ENCODE measurements at regions not wholly inside any gene's neighbourhood (a gene's known extent, or its start where the extent isn't known, plus 50 kb on each side); places are given as distances from the start of the nearest gene placed in this dataset.

DNA sequence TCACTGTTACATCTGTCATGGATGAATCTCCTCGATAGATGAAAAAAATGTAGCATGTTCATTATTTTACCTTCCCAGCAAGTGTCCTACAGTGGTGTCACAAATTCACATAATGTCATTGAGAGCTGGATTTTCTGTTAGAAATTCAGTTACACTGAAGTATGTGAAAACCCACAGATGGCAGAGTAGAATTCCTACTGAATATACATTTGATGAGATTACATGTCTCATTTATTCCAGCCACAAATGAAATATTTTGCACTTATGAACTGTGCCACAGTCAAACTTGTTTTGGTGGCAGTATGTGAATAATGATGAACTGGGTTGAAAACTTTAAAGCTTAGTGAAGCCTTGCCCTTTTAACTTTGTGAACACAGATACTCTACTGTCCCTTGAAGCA lies 301.9 kb upstream of the DPYD start:
- intact Hi-C loops (cut with DNase I) = no loop called here
- DNase-seq = no peak

DNA sequence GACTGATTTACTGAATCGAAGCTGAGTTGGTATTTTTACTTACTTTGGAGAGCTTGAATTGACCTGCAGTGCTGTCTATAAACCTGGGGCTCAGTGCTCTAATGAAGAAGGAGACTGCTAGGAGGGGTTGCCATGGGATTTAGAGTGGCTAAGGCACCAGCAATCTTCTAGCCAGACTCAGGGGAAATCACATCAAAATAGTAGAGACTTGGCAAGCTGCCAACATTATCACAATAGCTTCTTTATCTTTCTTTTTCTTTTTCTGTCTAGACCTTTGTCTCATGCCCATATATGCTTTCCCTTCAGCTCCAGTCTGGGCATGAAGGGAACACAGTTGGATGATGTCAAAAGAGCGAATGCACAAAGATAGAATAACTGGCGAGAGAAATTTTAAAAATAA lies 301.1 kb upstream of the DPYD start:
- intact Hi-C loops (cut with DNase I) = no loop called here
- DNase-seq = no peak

DNA sequence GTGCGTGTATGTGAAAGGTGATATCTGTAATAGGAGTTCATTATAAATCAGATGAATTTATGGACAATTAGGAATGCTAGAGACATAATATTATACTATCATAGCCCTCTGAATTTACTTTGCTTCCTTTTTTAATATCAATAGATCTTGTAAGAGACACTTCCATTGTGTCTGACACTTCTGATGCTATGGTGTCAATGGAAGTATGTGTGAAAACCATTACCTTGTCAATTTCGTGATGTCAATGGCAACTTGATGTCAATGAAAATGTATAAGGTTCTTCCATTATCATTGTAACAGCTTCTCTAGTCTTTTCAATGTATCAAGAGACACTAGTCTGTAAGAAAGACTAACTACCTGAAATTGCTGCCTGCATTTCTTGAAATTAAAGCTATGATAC lies 296.8 kb upstream of the DPYD start:
- DNase-seq = no peak
- intact Hi-C loops (cut with DNase I) = no loop called here

DNA sequence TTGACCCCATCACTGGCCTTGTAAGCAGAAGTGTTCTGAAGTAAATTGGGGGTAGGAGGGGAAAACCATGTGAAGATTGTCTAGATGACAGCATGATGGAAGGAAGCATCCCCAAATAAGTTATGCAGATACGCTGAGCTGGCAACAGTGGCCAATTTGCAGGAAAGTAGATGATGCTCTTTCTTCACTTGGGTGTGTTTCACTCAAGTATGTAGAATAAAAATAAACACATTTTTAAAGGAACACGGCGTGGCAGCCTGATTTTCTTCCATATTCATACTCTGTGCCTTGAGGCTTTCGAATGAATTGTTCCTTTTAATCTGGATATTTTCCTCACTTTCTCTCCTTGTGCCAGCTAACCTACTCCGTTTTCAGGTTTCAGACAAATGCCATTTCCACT lies 295.5 kb upstream of the DPYD start:
- DNase-seq = no peak
- intact Hi-C loops (cut with DNase I) = no loop called here

DNA sequence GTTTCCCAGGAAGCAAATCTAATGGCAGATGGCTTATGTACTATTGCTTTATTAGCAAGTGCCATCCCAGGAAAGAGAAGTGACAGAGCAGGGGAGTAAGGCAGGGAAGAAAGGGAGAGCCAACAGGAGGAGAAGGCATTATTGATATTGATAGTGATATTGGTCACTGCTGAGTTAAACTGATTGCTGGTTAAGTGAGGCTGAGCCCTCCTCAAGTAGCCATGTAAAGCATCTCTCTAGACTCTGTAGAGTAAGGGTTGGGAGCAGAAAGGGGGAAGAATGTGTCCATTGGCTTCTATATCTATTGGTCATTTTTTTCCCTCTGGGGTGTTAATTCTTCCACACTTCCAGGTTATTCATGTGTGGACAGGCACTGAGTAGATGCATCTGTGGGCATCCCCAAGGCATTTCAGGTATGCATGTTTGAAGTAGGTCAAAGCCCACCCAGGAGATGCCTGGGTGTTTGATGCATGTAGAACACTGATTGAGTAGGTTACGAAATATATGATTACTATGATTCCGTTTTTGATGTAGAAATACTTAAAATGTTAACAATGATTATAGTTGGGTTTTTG lies 290.5 kb upstream of the DPYD start:
- DNase-seq = no peak
- intact Hi-C loops (cut with DNase I) = no loop called here

DNA sequence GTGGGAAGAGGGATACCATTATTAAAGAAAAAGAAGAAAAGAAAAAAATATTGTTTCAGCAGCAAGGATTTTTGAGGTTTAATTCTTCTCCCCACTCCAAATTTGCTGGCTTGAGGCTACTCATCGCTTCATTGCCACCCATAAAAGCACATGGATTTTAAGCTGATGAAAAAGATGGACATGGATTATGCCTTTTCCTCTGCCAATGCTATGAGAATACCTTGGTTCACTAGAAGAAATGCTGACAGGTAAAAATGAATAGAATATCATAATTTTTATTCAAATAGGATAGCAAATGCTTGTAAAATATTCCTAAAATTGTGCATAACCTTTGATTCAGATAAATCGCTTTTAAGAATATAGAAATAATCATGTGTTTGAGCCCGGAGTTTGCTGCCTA lies 289.7 kb upstream of the DPYD start:
- intact Hi-C loops (cut with DNase I) = no loop called here
- DNase-seq = no peak

DNA sequence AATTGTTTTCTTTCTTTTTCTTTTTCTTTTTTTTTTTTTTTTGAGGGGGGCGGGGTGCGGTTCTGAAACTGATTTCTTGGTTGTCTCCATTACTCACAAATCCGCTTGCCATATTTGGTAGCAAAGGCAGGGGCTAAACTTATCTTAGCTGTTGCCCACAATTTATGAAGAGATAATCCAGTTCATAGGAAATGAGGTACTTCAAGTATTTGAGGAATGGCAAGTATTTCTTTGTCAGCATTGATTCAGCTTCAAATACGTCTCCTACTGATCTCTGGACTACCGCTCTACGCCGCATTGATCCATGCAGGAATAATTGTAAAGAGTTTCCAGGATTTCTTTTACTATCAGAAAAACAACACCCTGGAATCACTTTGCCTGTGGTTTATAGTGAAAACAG lies 289.2 kb upstream of the DPYD start:
- no peak for DNase-seq
- intact Hi-C loops (cut with DNase I) = no loop called here

DNA sequence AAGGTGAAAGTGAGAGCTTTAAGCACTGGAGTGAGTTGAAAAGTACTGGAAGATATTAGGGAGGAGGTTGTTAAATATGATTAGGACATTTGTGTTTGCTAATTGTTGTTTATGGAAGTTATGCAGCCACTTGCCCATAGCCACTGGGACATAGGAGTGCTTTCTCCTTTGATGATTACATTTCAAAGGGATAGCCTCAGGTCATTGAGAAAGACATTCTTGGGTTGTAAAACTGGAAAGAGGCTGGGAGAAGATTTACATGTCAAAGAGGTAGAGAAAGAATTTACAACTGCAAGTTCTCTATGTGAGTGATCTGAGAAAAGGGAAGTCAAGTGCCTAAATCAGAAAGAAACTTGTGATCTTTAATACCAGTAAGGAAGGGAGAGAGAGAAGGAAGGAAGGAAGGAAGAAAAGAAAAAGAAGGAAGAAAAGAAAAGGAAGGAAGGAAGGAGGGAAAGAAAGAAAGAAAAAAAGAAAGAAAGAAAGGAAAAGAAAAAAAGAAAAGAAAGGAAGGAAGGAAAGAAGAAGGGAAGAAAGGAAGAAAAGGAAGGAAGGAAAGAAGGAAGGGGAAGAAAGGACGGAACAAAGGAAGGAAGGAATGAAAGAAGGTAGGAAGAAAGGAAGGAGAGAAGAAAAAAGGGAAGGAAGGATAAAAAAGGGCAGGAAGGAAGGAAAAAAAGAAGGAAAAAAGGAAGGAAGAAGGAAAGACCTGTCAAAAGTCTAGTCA lies 284.6 kb upstream of the DPYD start:
- intact Hi-C loops (cut with DNase I) = no loop called here
- no peak for DNase-seq

DNA sequence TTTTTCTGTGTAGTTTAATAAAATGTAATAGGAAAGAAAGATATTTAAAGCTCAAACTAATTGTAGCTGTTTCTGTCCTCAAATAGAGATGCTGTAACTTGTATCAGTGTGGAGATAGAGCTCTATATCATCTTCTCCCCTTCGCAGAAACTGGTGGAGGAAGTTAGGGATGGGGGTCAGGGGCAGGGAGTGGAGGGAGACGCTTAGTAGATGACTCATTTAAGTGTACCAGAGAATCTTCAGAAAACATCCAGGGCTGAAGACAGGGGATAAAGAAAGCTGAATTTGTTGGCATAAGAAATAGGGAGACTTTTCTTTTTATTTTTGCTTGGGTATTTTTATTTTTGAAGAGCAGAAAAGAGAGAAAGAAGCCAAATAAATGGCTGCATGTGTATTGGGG lies 282.6 kb upstream of the DPYD start:
- DNase-seq = no peak

DNA sequence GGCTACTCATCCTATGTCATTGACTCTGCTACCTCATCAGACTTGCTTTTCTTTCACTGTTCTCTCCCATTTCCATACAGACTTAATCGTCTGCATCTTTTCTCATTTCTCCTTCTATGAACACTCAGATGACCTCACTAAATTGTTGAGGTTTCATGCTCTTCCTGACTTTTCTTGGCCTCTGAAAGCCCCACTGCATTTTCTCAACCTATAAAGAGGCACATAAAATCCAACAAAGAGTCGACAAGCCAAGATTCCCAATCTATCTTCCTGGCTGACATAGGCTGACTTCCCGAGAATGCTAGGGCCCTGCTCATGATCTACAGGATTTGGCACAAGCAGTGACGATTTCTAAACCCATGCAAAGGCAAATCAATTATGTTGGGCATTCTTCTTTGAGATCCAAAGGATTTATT lies 280.8 kb upstream of the DPYD start:
- DNase-seq = no peak
- intact Hi-C loops (cut with DNase I) = no loop called here

More for the DNA sequence above, 282.6 kb upstream of the DPYD start:
- intact Hi-C loops (cut with DNase I) = no loop called here

DNA sequence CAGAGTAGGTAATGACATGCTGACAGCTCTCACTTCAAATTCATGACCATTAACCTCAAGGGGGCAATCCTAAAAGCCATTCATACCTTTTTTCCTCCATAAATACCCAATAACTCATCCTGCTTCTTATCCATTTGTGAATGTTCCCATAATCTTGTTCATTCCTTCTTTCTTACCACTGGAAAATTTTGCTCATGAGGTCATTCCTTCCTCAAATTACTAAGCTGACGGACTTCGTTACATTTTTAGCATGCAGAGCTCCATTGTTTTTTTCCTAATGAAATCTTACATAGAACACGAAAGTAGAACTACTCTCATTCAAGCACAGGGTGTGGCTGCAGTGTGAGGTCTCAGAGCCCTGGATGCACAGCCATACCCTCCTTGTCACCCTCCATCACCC lies 276.5 kb upstream of the DPYD start:
- no peak for DNase-seq
- intact Hi-C loops (cut with DNase I) = no loop called here

DNA sequence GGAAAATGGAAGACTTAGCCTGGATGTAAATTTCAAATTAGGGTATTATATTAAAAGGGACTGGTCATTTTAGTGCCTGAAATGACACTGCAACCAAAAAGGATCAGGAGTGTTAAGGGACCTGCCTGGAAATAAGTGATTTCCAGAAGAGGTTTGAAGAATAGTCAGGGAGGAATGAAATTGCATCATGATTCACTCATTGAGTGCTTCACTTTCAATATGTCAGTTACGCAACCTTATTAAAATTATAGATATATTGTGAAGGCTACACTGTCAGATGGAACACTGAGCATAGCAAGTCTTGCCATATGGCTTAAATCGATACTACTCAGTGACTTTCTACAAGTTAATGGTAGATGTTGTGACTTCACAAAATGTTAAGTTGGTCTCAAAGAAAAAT lies 275.2 kb upstream of the DPYD start:
- intact Hi-C loops (cut with DNase I) = no loop called here
- no peak for DNase-seq

DNA sequence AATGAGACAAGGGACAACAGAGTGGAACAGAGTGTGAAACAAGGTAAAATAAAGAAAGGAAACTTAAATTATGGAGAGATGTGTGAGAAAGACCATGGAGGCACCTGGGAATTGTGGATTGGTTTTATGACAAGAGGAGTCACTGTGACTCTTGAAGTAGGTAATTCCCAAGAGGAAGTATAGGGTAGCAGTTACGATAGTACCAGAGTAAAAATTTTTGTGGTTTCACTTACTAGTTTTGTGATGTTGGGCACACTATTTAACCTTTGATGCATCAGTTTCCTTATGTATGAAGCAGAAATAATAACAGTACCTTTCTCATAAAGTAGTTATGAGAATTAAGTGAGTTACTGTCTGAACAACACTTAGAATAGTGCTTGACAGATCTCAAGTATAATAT lies 267.9 kb upstream of the DPYD start:
- DNase-seq = no peak
- intact Hi-C loops (cut with DNase I) = no loop called here

DNA sequence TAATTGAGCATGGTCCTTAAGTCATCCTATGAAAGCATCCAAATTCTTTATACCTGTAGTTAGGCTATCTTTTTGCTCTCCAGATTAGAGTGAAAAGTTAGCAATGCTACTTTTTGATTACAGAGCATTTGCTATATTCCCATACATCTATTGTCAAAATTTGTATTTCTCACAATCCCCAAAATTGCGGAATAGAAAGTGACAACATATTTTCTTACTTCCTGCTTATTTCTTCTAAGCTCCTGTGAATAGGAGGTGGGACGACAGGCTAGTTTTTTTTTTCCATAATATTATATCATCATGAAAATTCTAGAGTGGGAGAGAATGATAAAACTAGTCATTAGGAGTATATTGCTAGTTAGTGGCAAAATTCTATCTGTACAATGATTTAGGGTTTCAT lies 264.0 kb upstream of the DPYD start:
- intact Hi-C loops (cut with DNase I) = no loop called here
- no peak for DNase-seq

DNA sequence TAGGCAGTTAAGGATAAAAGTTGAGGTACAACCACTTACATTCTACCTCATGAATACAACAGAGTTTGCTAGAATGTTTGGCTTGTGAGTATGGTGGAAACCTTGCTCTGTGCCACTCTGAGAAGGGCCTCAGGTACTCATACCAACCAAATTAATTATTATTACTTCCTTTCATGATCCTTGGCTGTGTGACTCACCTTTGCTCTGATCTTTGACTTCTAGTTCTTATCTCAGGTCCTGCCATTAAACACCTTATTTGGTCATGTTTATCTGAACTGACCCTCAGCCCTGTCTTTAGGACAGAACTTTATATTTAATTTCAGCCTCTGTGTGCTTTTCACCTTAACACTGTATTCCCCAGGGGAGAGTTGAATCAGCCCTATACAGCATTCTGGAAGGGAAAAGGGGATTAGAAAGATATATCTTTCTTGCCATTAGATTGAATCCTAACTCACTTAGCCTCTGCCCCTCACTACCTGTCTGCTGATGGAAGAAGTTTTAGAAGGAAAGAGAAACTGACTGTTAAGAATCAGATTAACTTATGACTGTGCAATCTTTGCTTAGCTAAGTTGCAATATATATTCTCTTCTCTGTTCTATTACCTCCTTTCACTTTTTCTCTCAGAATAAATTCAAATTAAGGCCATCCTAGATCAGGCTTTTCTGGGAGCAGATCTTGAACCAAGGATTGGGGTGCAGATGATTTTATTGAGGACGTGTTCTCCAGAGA lies 260.4 kb upstream of the DPYD start:
- intact Hi-C loops (cut with DNase I) = no loop called here
- DNase-seq = no peak

DNA sequence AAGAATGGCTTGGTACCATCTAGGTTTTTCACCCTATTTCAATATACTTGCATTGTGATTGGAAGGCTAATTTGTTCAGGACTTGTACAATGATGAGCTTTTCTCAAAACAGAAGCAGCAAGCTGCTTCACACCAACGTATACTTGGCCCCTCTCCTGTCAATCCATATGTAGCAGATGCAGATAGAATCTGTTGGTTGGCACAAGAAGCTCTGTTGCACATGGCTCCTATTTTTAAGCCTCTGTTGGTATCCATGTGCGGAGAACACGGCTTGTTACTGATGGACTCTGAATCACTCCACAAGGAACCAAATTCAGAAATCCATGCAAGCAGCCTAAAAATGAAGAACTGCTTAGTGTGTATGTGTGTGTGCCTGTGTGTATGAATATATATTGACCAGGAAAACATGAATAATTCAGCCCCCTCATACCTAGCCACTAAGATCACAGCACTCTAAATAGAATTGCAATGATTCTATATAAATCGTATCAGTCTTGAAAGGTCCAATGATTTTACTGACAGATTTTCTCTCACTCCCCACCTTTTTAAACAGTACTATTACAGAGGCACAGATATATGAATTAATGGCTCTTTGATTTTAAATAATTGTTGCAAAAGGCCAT lies 258.4 kb upstream of the DPYD start:
- DNase-seq = peak in 4 of 10 donors; percentile 12 to 51 (median 24)

DNA sequence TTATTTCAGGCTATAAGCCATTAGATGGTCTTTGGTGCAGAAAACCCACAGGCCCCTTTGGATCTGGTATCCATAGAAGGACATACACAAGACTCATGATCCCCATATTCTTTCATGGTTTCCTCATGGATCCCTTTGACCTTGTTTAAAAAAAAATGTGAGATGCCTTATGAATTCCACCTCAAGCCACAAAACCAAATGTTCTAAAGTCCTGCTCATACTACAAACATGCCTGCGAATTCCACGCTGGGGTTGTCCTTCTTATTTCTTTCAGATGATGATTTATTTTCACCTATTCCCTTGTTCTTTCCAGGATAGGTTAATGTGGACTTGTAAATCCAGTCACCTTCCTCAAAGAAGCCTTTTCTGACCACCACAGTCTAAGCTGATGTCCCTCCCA lies 256.9 kb upstream of the DPYD start:
- no peak for DNase-seq
- intact Hi-C loops (cut with DNase I) = no loop called here

More for the DNA sequence above, 258.4 kb upstream of the DPYD start:
- intact Hi-C loops (cut with DNase I) = no loop called here

DNA sequence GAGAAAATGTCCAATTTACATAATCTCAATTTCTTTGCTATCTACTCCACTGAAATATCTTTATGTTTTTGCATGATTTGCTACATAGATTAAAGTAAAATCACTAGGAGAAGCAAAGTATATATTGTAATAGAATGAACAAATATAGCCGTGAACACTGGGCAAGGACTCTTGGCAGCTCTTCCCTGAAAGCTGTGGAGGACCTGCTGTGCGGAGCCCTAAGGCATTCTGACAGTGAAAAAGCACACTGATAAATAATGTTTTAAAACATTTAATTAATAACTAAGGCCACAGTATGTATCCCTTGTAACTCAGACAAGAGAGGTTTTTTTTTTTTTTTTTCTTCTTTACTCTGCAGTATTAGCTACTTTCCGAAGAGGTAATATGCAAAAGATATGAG lies 256.1 kb upstream of the DPYD start:
- no peak for DNase-seq
- intact Hi-C loops (cut with DNase I) = no loop called here

DNA sequence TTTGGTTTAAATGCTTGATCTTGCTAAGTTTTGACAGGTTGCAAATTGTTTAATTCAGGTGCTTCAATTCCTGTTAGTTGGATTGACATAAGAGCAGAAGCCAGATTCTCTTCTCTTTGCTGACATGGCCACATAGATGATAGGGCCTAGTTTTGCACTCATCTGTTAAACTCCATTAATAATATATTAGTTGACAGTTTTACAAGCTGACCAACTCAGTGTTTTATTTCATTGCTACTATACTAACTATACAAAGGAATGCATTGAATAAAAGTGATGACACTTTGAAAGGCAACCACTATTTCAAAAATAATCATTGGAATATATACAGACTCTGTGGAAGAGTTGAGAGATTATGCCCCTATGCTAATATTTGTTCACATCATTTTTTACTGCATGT lies 255.6 kb upstream of the DPYD start:
- intact Hi-C loops (cut with DNase I) = no loop called here
- DNase-seq = no peak

DNA sequence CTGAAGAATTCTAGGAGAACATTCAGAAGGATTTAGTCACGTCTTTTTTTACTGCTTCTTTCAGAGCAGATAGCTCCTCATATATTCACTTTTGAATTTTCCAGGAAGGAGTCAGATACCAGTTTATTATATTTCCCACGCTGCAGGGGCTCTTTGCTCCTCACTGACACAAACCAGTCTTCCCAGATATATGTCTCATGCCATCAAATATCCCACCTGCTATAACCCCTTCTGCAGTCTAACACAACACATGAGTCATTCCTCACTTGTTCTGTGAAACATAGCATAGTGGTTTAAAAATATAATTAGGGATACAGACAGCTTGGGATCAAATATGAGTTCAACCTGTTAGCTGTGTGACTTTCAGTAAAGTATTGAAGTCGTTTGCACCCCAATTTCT lies 251.7 kb upstream of the DPYD start:
- DNase-seq = no peak
- intact Hi-C loops (cut with DNase I) = no loop called here

DNA sequence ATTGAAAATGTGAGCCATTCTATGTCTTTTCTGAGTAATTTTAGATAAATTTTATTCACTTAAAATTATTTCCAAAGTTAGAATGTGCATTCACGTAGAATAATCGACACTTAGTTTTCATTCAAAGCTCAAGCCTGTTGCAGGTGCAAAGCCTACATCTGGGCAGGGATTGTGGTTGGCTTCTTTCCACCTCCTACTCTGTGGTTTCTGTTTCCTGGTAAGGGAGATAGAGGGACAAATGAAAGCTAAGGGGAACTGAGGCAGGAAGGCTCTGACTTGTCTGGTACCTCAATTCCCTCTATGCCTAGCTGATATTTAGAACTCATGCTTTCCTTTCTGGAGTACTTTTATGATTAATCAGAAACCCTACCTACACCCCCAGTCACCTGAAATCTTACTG lies 251.2 kb upstream of the DPYD start:
- DNase-seq = no peak
- intact Hi-C loops (cut with DNase I) = no loop called here

DNA sequence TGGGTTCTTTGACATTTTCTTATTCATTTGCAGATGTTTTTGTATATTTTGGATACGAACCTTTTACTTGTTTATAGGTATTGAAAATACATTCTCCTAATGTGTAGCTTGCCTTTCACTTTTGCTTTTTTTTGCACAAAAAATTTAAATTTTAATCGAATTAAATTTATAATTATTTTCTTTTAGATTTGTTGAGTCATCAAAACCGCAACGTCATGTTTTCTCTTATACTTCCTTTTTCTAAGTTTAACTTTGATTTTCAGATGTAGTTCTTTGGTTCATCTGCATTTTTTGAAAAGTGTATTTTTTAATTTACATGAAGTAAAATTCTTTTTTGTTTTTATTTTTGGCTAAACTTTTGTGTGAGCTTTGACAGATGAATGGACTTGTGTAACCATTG lies 243.7 kb upstream of the DPYD start:
- no peak for DNase-seq
- intact Hi-C loops (cut with DNase I) = no loop called here
